HEK293 (cell line): ENCODE measurements at regions not wholly inside any gene's neighbourhood (a gene's known extent, or its start where the extent isn't known, plus 50 kb on each side); places are given as distances from the start of the nearest gene placed in this dataset.

Source experiments
- CTCF ChIA-PET: fragments of 350-600 bp; formaldehyde crosslinking; extraction: SDS; loops from one replicate; lab custom pipeline; 2021; ENCODE audit warnings: antibody characterized with exemption; lab: Yijun Ruan, JAX
- POLR2A ChIA-PET: fragments of 300-600 bp; formaldehyde crosslinking; extraction: SDS; loops from one replicate; lab custom pipeline; 2020; ENCODE audit warnings: antibody characterized with exemption, inconsistent platforms; lab: Yijun Ruan, JAX
- H3K27ac ChIP-seq: fragments of 200-500 bp; sonication (Bioruptor generic); 2 replicates; pipeline ENCODE4 v1.5.1; 2014; ENCODE audit warnings: low read depth, low read length, control low read depth, inconsistent platforms; ENCODE audit errors: extremely low read depth
- H3K36me3 ChIP-seq, 2 experiments: fragments of 200-500 bp in 1 of 2; sonication (Bioruptor generic) in 1 of 2; 1 replicate in 1 of 2; 2 replicates in 1 of 2; pipeline ENCODE4 v1.5.1; 2014 to 2017; ENCODE audit warnings: inconsistent platforms in 2 of 2, low read length in 2 of 2; ENCODE audit not compliant: control insufficient read depth in 2 of 2, insufficient read depth in 1 of 2
- H3K4me1 ChIP-seq: fragments of 200-500 bp; sonication (Bioruptor generic); 2 replicates; pipeline ENCODE4 v1.5.1; 2014; ENCODE audit warnings: mild to moderate bottlenecking, low read length, inconsistent platforms; ENCODE audit not compliant: control insufficient read depth, insufficient read depth
- H3K4me3 ChIP-seq: 2 replicates; pipeline ENCODE4 v1.5.1; 2011; ENCODE audit warnings: low read depth, mild to moderate bottlenecking, control low read depth, low read length, moderate library complexity
- H3K9me3 ChIP-seq: fragments of 200-500 bp; sonication (Bioruptor generic); 2 replicates; pipeline ENCODE4 v1.5.1; 2014; ENCODE audit warnings: low read depth, low read length, inconsistent platforms; ENCODE audit not compliant: control insufficient read depth, insufficient read depth
- ELK4 ChIP-seq: IDR thresholded peaks from 2 replicates; pipeline ENCODE4 v1.6.1; 2011; ENCODE audit warnings: mild to moderate bottlenecking, low read depth, low read length, borderline replicate concordance
- GLI2 ChIP-seq: fragments of 450-650 bp; formaldehyde crosslinking; IDR thresholded peaks from 2 replicates; pipeline ENCODE4; 2017; ENCODE audit warnings: missing biosample characterization, missing genetic modification characterization, low read depth, borderline replicate concordance
- OVOL3 ChIP-seq: fragments of 450-650 bp; formaldehyde crosslinking; IDR thresholded peaks from 2 replicates; pipeline ENCODE4 v1.5.1; 2016; ENCODE audit warnings: missing biosample characterization, missing genetic modification characterization
- PATZ1 ChIP-seq: fragments of 450-650 bp; formaldehyde crosslinking; IDR thresholded peaks from 2 replicates; pipeline ENCODE4 v1.5.1; 2016; ENCODE audit warnings: missing biosample characterization, missing genetic modification characterization
- PRDM1 ChIP-seq: fragments of 450-650 bp; formaldehyde crosslinking; IDR thresholded peaks from 2 replicates; pipeline ENCODE4; 2016; ENCODE audit warnings: missing biosample characterization, missing genetic modification characterization
- RBAK ChIP-seq: fragments of 450-650 bp; formaldehyde crosslinking; IDR thresholded peaks from 2 replicates; pipeline ENCODE4 v1.5.1; 2016; ENCODE audit warnings: missing biosample characterization, missing genetic modification characterization
- TCF7L2 ChIP-seq: IDR thresholded peaks from 2 replicates; pipeline ENCODE4 v1.6.1; 2011; ENCODE audit warnings: low read depth, mild to moderate bottlenecking, inconsistent platforms, low read length, moderate library complexity, borderline replicate concordance
- ZBTB1 ChIP-seq: fragments of 450-650 bp; formaldehyde crosslinking; IDR thresholded peaks from 2 replicates; pipeline ENCODE4 v1.5.1; 2016; ENCODE audit warnings: missing biosample characterization, missing genetic modification characterization
- ZFP3 ChIP-seq: fragments of 450-650 bp; formaldehyde crosslinking; IDR thresholded peaks from 2 replicates; pipeline ENCODE4 v1.5.1; 2016; ENCODE audit warnings: low read depth, missing biosample characterization, missing genetic modification characterization
- ZNF132 ChIP-seq: fragments of 450-650 bp; formaldehyde crosslinking; IDR thresholded peaks from 2 replicates; pipeline ENCODE4 v1.5.1; 2017; ENCODE audit warnings: missing biosample characterization, missing genetic modification characterization, borderline replicate concordance
- ZNF140 ChIP-seq: fragments of 450-650 bp; formaldehyde crosslinking; IDR thresholded peaks from 2 replicates; pipeline ENCODE4 v1.5.1; 2016; ENCODE audit warnings: missing biosample characterization, missing genetic modification characterization
- ZNF202 ChIP-seq: fragments of 450-650 bp; formaldehyde crosslinking; IDR thresholded peaks from 2 replicates; pipeline ENCODE4 v1.5.1; 2016; ENCODE audit warnings: missing biosample characterization, missing genetic modification characterization, borderline replicate concordance
- ZNF280C ChIP-seq: fragments of 450-650 bp; formaldehyde crosslinking; IDR thresholded peaks from 2 replicates; pipeline ENCODE4 v1.5.1; 2016; ENCODE audit warnings: missing biosample characterization, missing genetic modification characterization
- ZNF311 ChIP-seq: fragments of 450-650 bp; formaldehyde crosslinking; IDR thresholded peaks from 2 replicates; pipeline ENCODE4 v1.5.1; 2017; ENCODE audit warnings: missing biosample characterization, missing genetic modification characterization, borderline replicate concordance
- ZNF404 ChIP-seq: fragments of 450-650 bp; formaldehyde crosslinking; IDR thresholded peaks from 2 replicates; pipeline ENCODE4 v1.5.1; 2017; ENCODE audit warnings: missing biosample characterization, missing genetic modification characterization
- ZNF416 ChIP-seq: fragments of 450-650 bp; formaldehyde crosslinking; IDR thresholded peaks from 2 replicates; pipeline ENCODE4 v1.5.1; 2016; ENCODE audit warnings: missing biosample characterization, missing genetic modification characterization
- ZNF423 ChIP-seq: fragments of 450-650 bp; formaldehyde crosslinking; IDR thresholded peaks from 2 replicates; pipeline ENCODE4 v1.5.1; 2016; ENCODE audit warnings: missing biosample characterization, missing genetic modification characterization
- ZNF473 ChIP-seq: fragments of 450-650 bp; formaldehyde crosslinking; IDR thresholded peaks from 2 replicates; pipeline ENCODE4 v1.5.1; 2017; ENCODE audit warnings: missing biosample characterization, missing genetic modification characterization
- ZNF501 ChIP-seq: fragments of 450-650 bp; formaldehyde crosslinking; IDR thresholded peaks from 2 replicates; pipeline ENCODE4 v1.5.1; 2016; ENCODE audit warnings: missing biosample characterization, missing genetic modification characterization
- ZNF513 ChIP-seq: fragments of 450-650 bp; IDR thresholded peaks from 2 replicates; pipeline ENCODE4 v1.5.1; 2018; ENCODE audit warnings: missing biosample characterization, missing genetic modification characterization
- ZNF560 ChIP-seq: fragments of 450-650 bp; formaldehyde crosslinking; IDR thresholded peaks from 2 replicates; pipeline ENCODE4 v1.5.1; 2017; ENCODE audit warnings: missing biosample characterization, missing genetic modification characterization, borderline replicate concordance
- ZNF585B ChIP-seq: fragments of 450-650 bp; formaldehyde crosslinking; IDR thresholded peaks from 2 replicates; pipeline ENCODE4 v1.5.1; 2016; ENCODE audit warnings: missing biosample characterization, missing genetic modification characterization
- ZNF639 ChIP-seq: fragments of 450-650 bp; formaldehyde crosslinking; IDR thresholded peaks from 2 replicates; pipeline ENCODE4 v1.5.1; 2016; ENCODE audit warnings: missing biosample characterization, missing genetic modification characterization
- ZNF692 ChIP-seq: fragments of 450-650 bp; formaldehyde crosslinking; IDR thresholded peaks from 2 replicates; pipeline ENCODE4 v1.5.1; 2016; ENCODE audit warnings: missing biosample characterization, missing genetic modification characterization
- ZNF776 ChIP-seq: fragments of 450-650 bp; formaldehyde crosslinking; IDR thresholded peaks from 2 replicates; pipeline ENCODE4 v1.5.0; 2017; ENCODE audit warnings: missing biosample characterization, missing genetic modification characterization, borderline replicate concordance
- ZNF843 ChIP-seq: fragments of 450-650 bp; formaldehyde crosslinking; IDR thresholded peaks from 2 replicates; pipeline ENCODE4 v1.5.1; 2016; ENCODE audit warnings: missing biosample characterization, missing genetic modification characterization

- H3K4me1 ChIP-seq, result no peaks in the 10 kb centered on the region
- POLR2A ChIA-PET, result no interaction called here
- CTCF ChIA-PET, result no interaction called here
Measured at GRCh38 chr7:79774150-79774549, 320.7 kb upstream of the MAGI2 start.

GRCh38 chr7:79770970-79771369 is 317.5 kb upstream of the MAGI2 start:
- POLR2A ChIA-PET, result no interaction called here
- Histone ChIP-seq H3K36me3 (no peaks in the 10 kb centered on the region), H3K9me3 (no peaks in the 10 kb centered on the region), H3K4me3 (no peak overlapping the region), H3K4me1 (no peaks in the 10 kb centered on the region), H3K27ac (no peak overlapping the region)
- CTCF ChIA-PET, result no interaction called here
- TF ChIP-seq ZNF776, result no peak
- no peak for TF ChIP-seq TCF7L2
- no peak for TF ChIP-seq ZNF639 (tag by site-specific recombination)
- no peak for TF ChIP-seq ZNF423 (tag by site-specific recombination)
- TF ChIP-seq ELK4, result no peak
- no peak for TF ChIP-seq ZNF585B (tag by site-specific recombination)
- TF ChIP-seq ZNF560 (tag by site-specific recombination), result no peak
- no peak for TF ChIP-seq RBAK (tag by site-specific recombination)

More at GRCh38 chr7:79774150-79774549, 320.7 kb upstream of the MAGI2 start:
- no peak overlapping the region for H3K27ac ChIP-seq
- no peaks in the 10 kb centered on the region for H3K9me3 ChIP-seq
- no peaks in the 10 kb centered on the region for H3K36me3 ChIP-seq
- H3K4me3 ChIP-seq, result no peak overlapping the region
- TF ChIP-seq ZFP3 (tag by site-specific recombination), result no peak
- TF ChIP-seq ZNF202 (tag by site-specific recombination), result no peak
- no peak for TF ChIP-seq ZNF501 (tag by site-specific recombination)
- no peak for TF ChIP-seq ZNF473
- no peak for TF ChIP-seq ZNF843 (tag by site-specific recombination)
- no peak for TF ChIP-seq PRDM1
- no peak for TF ChIP-seq ZNF140
- TF ChIP-seq ZNF132, result no peak
- TF ChIP-seq ZNF280C, result no peak
- no peak for TF ChIP-seq ZNF311 (tag by site-specific recombination)
- TF ChIP-seq PATZ1 (tag by site-specific recombination), result no peak
- TF ChIP-seq ZNF776, result no peak
- no peak for TF ChIP-seq OVOL3
- TF ChIP-seq ZNF416, result no peak
- TF ChIP-seq ZNF513 (tag by site-specific recombination), result no peak
- no peak for TF ChIP-seq ZBTB1
- no peak for TF ChIP-seq ZNF692 (tag by site-specific recombination)
- TF ChIP-seq GLI2, result no peak
- TF ChIP-seq ZNF404 (tag by site-specific recombination), result no peak
